Mammary epithelial cell (primary cell): ENCODE measurements at regions not wholly inside any gene's neighbourhood (a gene's known extent, or its start where the extent isn't known, plus 50 kb on each side); places are given as distances from the start of the nearest gene placed in this dataset.

Experiments used
- EZH2 ChIP-seq: IDR thresholded peaks from 2 replicates; pipeline ENCODE4 v1.6.1; 2012; ENCODE audit warnings: low read length, inconsistent platforms, borderline replicate concordance
- TF ChIP-seq, protein P1 (sequence below), 2 donors: IDR thresholded peaks in 1 of 2; conservative IDR thresholded peaks in 1 of 2; 2 replicates each; pipeline ENCODE4 v1.5.1; 2011 to 2012; ENCODE audit warnings: inconsistent platforms in 2 of 2, low read length in 2 of 2, mild to moderate bottlenecking in 2 of 2, control low read depth in 1 of 2, low read depth in 1 of 2; ENCODE audit not compliant: insufficient read depth in 1 of 2; ENCODE audit errors: extremely low read depth in 1 of 2

DNA sequence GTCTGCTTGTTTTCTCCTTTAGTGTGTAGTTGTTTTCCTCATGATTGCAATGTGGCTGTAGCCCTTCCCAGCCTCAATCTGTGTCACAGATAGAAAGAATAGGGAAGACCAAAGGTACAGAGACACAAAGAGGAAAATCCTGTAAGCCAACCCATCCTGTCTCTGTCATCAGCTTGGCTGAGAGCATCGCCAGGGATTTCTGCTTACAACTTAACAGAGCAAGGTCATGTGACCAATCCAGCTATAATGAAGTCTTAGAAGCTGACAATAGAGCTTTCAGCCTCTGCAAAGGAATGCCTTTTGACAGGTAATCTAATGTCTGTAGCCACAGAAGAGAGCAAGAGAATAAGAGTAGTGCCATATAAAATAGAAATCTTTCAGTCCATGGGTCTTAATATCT, 1598.0 kb upstream of the AGA start:
- TF ChIP-seq, protein P1, sequence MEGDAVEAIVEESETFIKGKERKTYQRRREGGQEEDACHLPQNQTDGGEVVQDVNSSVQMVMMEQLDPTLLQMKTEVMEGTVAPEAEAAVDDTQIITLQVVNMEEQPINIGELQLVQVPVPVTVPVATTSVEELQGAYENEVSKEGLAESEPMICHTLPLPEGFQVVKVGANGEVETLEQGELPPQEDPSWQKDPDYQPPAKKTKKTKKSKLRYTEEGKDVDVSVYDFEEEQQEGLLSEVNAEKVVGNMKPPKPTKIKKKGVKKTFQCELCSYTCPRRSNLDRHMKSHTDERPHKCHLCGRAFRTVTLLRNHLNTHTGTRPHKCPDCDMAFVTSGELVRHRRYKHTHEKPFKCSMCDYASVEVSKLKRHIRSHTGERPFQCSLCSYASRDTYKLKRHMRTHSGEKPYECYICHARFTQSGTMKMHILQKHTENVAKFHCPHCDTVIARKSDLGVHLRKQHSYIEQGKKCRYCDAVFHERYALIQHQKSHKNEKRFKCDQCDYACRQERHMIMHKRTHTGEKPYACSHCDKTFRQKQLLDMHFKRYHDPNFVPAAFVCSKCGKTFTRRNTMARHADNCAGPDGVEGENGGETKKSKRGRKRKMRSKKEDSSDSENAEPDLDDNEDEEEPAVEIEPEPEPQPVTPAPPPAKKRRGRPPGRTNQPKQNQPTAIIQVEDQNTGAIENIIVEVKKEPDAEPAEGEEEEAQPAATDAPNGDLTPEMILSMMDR (conservative IDR thresholded peaks at IDR 0.05 in 1 of 2, IDR thresholded peaks at IDR 0.05 in 1 of 2; ENCODE audit: extremely low read depth in 1 of 2, insufficient read depth in 1 of 2, low read depth in 1 of 2, low read length in 2 of 2), result no peak
- TF ChIP-seq EZH2, result no peak
